Activated CD8-positive, alpha-beta T cell treated with anti-CD3 and anti-CD28 coated beads for 36 hours (primary cell): ENCODE measurements at regions not wholly inside any gene's neighbourhood (a gene's known extent, or its start where the extent isn't known, plus 50 kb on each side); places are given as distances from the start of the nearest gene placed in this dataset.

ENCODE experiments used
- ATAC-seq: fragments of 200-7000 bp; cut with Tn5 transposase; one replicate; pipeline ENCODE4 v1.10.0; 2021; ENCODE audit warnings: mild to moderate bottlenecking, moderate library complexity
- CTCF ChIA-PET: fragments of 350-600 bp; sonication (Branson Sonifier 250); formaldehyde crosslinking; loops from one replicate; lab custom pipeline; 2021; ENCODE audit warnings: antibody characterized with exemption; lab: Charles Lee
- POLR2A ChIA-PET: fragments of 350-600 bp; sonication (Branson Sonifier 250); formaldehyde crosslinking; loops from one replicate; lab custom pipeline; 2021; ENCODE audit warnings: antibody characterized with exemption; lab: Charles Lee
- DNase-seq: peaks from one replicate; pipeline ENCODE4 v3.0.0-alpha.2; 2020
- H3K27ac Mint-ChIP-seq: one replicate; pipeline ENCODE4 v1.8.0; 2021; ENCODE audit warnings: mild to moderate bottlenecking, mixed read lengths
- H3K27me3 Mint-ChIP-seq: one replicate; pipeline ENCODE4 v1.8.0; 2021; ENCODE audit warnings: mixed read lengths
- H3K36me3 Mint-ChIP-seq: one replicate; pipeline ENCODE4 v1.8.0; 2021; ENCODE audit warnings: low read depth, mixed read lengths
- H3K4me1 Mint-ChIP-seq: one replicate; pipeline ENCODE4 v1.8.0; 2021; ENCODE audit warnings: low read depth, mixed read lengths
- H3K4me3 Mint-ChIP-seq: one replicate; pipeline ENCODE4 v1.8.0; 2021; ENCODE audit warnings: mild to moderate bottlenecking, moderate library complexity, mixed read lengths
- H3K9me3 Mint-ChIP-seq: one replicate; pipeline ENCODE4 v1.8.0; 2021; ENCODE audit warnings: mixed read lengths
- CTCF ChIP-seq: fragments of 200-600 bp; IDR thresholded peaks from one replicate; pipeline ENCODE4 v1.8.0; 2022; ENCODE audit warnings: antibody characterized with exemption, mild to moderate bottlenecking
- intact Hi-C: fragments of 100-400 bp; cut with micrococcal nuclease; formaldehyde crosslinking; loops from one replicate; pipeline ENCODE4 v1.10.0; 2022

DNA sequence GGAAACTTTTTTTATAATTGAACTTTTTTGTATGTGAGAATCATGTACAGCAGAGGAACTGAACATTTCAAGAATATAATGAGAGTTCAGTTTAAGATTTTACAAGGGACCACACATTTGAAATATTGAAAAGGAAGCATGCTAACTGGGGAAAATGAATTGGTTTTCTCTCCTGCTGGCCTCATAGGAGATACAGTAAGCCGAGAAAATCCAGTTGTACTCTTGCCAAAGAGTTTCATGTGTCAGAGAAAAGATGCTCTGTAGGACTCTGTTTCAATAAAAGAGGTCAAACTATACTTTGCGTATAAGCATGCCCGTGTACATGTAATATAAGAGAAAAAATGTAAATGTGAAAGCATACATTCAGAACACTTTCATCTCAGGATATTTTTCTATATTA, 393.5 kb upstream of the NRSN1 start:
- Mint-ChIP-seq H3K4me1 (no peaks in the 10 kb centered on the region), H3K27ac (no peak overlapping the region), H3K4me3 (no peak overlapping the region), H3K36me3 (no peaks in the 10 kb centered on the region), H3K9me3 (no peaks in the 10 kb centered on the region), H3K27me3 (no peaks in the 10 kb centered on the region)
- DNase-seq (no peak), ATAC-seq (no peak)
- intact Hi-C loops: no loop called here
- TF ChIP-seq CTCF: no peak
- POLR2A ChIA-PET: interaction anchor here (0.6 kb wide), 1 partner anchor 252 kb away, joined by 3 read pairs; no protein-coding TSS in a partner anchor
- CTCF ChIA-PET: no interaction called here

DNA sequence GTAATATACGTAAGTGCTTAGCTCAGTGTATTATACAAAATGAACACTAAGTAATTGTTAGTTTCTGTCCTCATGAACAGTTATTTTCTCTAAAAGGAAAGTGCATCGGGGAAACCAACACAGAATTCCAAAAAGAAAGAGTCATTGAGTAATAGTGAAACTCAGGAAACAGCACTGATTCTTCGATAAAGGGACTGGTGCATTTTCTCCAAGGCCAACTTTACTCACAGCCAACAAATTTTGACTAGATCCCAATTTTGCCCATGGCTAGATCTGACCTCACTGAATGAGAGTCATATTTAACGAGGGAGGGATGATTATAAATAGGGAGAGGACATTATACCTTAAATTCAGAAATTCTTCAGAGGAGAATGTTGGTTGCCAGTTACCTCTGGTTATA, 390.9 kb upstream of the NRSN1 start:
- ChIA-PET CTCF (no interaction called here), POLR2A (no interaction called here)
- no peak for TF ChIP-seq CTCF
- DNase-seq: no peak
- Mint-ChIP-seq H3K36me3 (no peaks in the 10 kb centered on the region), H3K27ac (no peak overlapping the region), H3K27me3 (no peaks in the 10 kb centered on the region), H3K9me3 (no peaks in the 10 kb centered on the region), H3K4me1 (no peaks in the 10 kb centered on the region), H3K4me3 (no peak overlapping the region)
- intact Hi-C loops: no loop called here
- ATAC-seq: no peak

- Mint-ChIP-seq H3K9me3 (no peaks in the 10 kb centered on the region), H3K4me3 (no peak overlapping the region), H3K36me3 (no peaks in the 10 kb centered on the region), H3K4me1 (no peaks in the 10 kb centered on the region), H3K27ac (no peak overlapping the region), H3K27me3 (no peaks in the 10 kb centered on the region)
- intact Hi-C loops: no loop called here
- ChIA-PET POLR2A (no interaction called here), CTCF (no interaction called here)
- ATAC-seq (no peak), DNase-seq (no peak)
- TF ChIP-seq CTCF: no peak
Observed at GRCh38 chr6:23736577-23736976, 389.4 kb upstream of the NRSN1 start.

- no peak for DNase-seq
- no peak overlapping the region for H3K4me3 Mint-ChIP-seq
- no peaks in the 10 kb centered on the region for H3K9me3 Mint-ChIP-seq
- no peaks in the 10 kb centered on the region for H3K36me3 Mint-ChIP-seq
- H3K4me1 Mint-ChIP-seq: no peaks in the 10 kb centered on the region
- H3K27me3 Mint-ChIP-seq: no peaks in the 10 kb centered on the region
- ATAC-seq: no peak
- intact Hi-C loops: no loop called here
- H3K27ac Mint-ChIP-seq: no peak overlapping the region
- TF ChIP-seq CTCF: no peak
- POLR2A ChIA-PET: no interaction called here
- CTCF ChIA-PET: no interaction called here
Observed at GRCh38 chr6:23747239-23747638, 378.8 kb upstream of the NRSN1 start.

DNA sequence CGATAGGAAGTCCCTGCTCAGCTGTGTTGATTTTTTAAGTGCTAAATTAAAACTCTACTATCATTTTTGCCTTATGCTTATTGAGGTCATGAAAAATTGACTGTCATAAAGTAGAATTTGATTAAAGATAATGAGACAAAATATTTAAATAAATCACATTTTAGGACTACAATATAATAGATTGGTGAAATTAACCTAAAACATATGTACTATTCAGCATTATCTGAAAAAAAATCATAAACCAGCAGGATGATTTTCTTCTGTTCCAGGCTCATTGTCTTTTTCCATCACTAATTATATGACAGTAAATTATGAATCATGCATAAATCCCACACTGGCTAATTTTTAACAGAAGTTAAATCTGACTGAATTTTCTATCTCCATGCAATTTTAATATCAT, 373.6 kb upstream of the NRSN1 start:
- POLR2A ChIA-PET: no interaction called here
- no peak overlapping the region for H3K4me3 Mint-ChIP-seq
- ATAC-seq (no peak), DNase-seq (no peak)
- no peak overlapping the region for H3K27ac Mint-ChIP-seq
- intact Hi-C loops: no loop called here
- H3K27me3 Mint-ChIP-seq: no peaks in the 10 kb centered on the region
- peaks cover 4% of the 10 kb centered on the region for H3K9me3 Mint-ChIP-seq
- no peak for TF ChIP-seq CTCF
- CTCF ChIA-PET: interaction anchor here (1.6 kb wide), 1 partner anchor 9 kb away, joined by 4 read pairs; no protein-coding TSS in a partner anchor
- H3K4me1 Mint-ChIP-seq: no peaks in the 10 kb centered on the region
- H3K36me3 Mint-ChIP-seq: no peaks in the 10 kb centered on the region
